WTC11 (cell line): ENCODE measurements at regions not wholly inside any gene's neighbourhood (a gene's known extent, or its start where the extent isn't known, plus 50 kb on each side); places are given as distances from the start of the nearest gene placed in this dataset.

ENCODE experiments used
- ATAC-seq: fragments of 200-7000 bp; cut with Tn5 transposase; 2 replicates; pipeline ENCODE4 v1.10.0; 2021; ENCODE audit warnings: mild to moderate bottlenecking, moderate library complexity
- CTCF ChIA-PET: fragments of 300-600 bp; sonication (Branson Sonifier 250); formaldehyde crosslinking; loops from one replicate; lab custom pipeline; 2021; ENCODE audit warnings: antibody characterized with exemption; lab: Charles Lee
- POLR2A ChIA-PET: fragments of 350-600 bp; sonication (Branson Sonifier 250); formaldehyde crosslinking; loops from one replicate; lab custom pipeline; 2021; ENCODE audit warnings: antibody characterized with exemption; lab: Charles Lee
- DNase-seq: peaks from one replicate; pipeline ENCODE4 v3.0.0; 2021; ENCODE audit warnings: low spot score
- H3K27ac Mint-ChIP-seq: 2 replicates; pipeline ENCODE4 v1.8.0; 2021; ENCODE audit warnings: mixed read lengths
- H3K27me3 Mint-ChIP-seq: 2 replicates; pipeline ENCODE4 v1.8.0; 2021; ENCODE audit warnings: low read depth, mild to moderate bottlenecking, moderate library complexity, mixed read lengths
- H3K36me3 Mint-ChIP-seq: 2 replicates; pipeline ENCODE4 v1.8.0; 2021; ENCODE audit warnings: mixed read lengths
- H3K4me1 Mint-ChIP-seq: 2 replicates; pipeline ENCODE4 v1.8.0; 2022; ENCODE audit warnings: mixed read lengths
- H3K4me3 Mint-ChIP-seq: 2 replicates; pipeline ENCODE4 v1.8.0; 2021; ENCODE audit warnings: mild to moderate bottlenecking, moderate library complexity, mixed read lengths
- H3K9me3 Mint-ChIP-seq: 2 replicates; pipeline ENCODE4 v1.8.0; 2021; ENCODE audit warnings: mixed read lengths
- CREB1 ChIP-seq: sonication (generic); formaldehyde crosslinking; IDR thresholded peaks from 2 replicates; pipeline ENCODE4 v1.8.0; 2023; ENCODE audit warnings: mild to moderate bottlenecking, missing genetic modification reagents
- ELF4 ChIP-seq: sonication (generic); formaldehyde crosslinking; IDR thresholded peaks from 2 replicates; pipeline ENCODE4 v1.8.1; 2022; ENCODE audit warnings: low read depth, mild to moderate bottlenecking, moderate library complexity, missing genetic modification reagents
- ESRRA ChIP-seq: sonication (generic); formaldehyde crosslinking; IDR thresholded peaks from 2 replicates; pipeline ENCODE4 v1.8.1; 2022; ENCODE audit warnings: mild to moderate bottlenecking, missing genetic modification reagents, borderline replicate concordance
- FOXJ3 ChIP-seq: sonication (generic); formaldehyde crosslinking; IDR thresholded peaks from 2 replicates; pipeline ENCODE4 v1.9.0; 2021; ENCODE audit warnings: missing genetic modification reagents, mild to moderate bottlenecking, borderline replicate concordance
- FOXP4 ChIP-seq: sonication (generic); formaldehyde crosslinking; IDR thresholded peaks from 2 replicates; pipeline ENCODE4 v1.8.0; 2022; ENCODE audit warnings: mild to moderate bottlenecking, missing genetic modification reagents
- GABPB1 ChIP-seq: sonication (generic); formaldehyde crosslinking; IDR thresholded peaks from 2 replicates; pipeline ENCODE4 v1.8.1; 2023; ENCODE audit warnings: mild to moderate bottlenecking, missing genetic modification reagents
- GRHL2 ChIP-seq: fragments of 250-450 bp; sonication (Bioruptor Pico); IDR thresholded peaks from 2 replicates; pipeline ENCODE4 v1.8.0; 2022; ENCODE audit warnings: mild to moderate bottlenecking, moderate library complexity; ENCODE audit not compliant: insufficient replicate concordance, severe bottlenecking
- JUN ChIP-seq: sonication (generic); formaldehyde crosslinking; IDR thresholded peaks from 2 replicates; pipeline ENCODE4 v1.8.0; 2023; ENCODE audit warnings: mild to moderate bottlenecking, missing genetic modification reagents
- KAT7 ChIP-seq: sonication (generic); formaldehyde crosslinking; IDR thresholded peaks from 2 replicates; pipeline ENCODE4 v1.8.1; 2023; ENCODE audit warnings: missing genetic modification reagents, mild to moderate bottlenecking, borderline replicate concordance
- NFE2L1 ChIP-seq: sonication (generic); formaldehyde crosslinking; IDR thresholded peaks from 2 replicates; pipeline ENCODE4 v1.8.1; 2023; ENCODE audit warnings: missing genetic modification reagents
- NFYB ChIP-seq: sonication (generic); formaldehyde crosslinking; conservative IDR thresholded peaks from 2 replicates; pipeline ENCODE4 v1.8.0; 2022; ENCODE audit warnings: low read depth, missing genetic modification reagents
- NR2C2 ChIP-seq: sonication (generic); formaldehyde crosslinking; IDR thresholded peaks from 2 replicates; pipeline ENCODE4 v1.8.0; 2022; ENCODE audit warnings: mild to moderate bottlenecking, missing genetic modification reagents
- NR3C1 ChIP-seq: sonication (generic); formaldehyde crosslinking; conservative IDR thresholded peaks from 2 replicates; pipeline ENCODE4 v1.8.1; 2023; ENCODE audit warnings: low read depth, mild to moderate bottlenecking, missing genetic modification reagents
- PRDM15 ChIP-seq: sonication (generic); formaldehyde crosslinking; IDR thresholded peaks from 2 replicates; pipeline ENCODE4 v1.8.0; 2022; ENCODE audit warnings: missing genetic modification reagents
- RELA ChIP-seq: sonication (generic); formaldehyde crosslinking; IDR thresholded peaks from 2 replicates; pipeline ENCODE4 v1.8.1; 2022; ENCODE audit warnings: missing genetic modification reagents, mild to moderate bottlenecking, borderline replicate concordance
- SMAD3 ChIP-seq: sonication (generic); formaldehyde crosslinking; IDR thresholded peaks from 2 replicates; pipeline ENCODE4 v1.8.0; 2022; ENCODE audit warnings: missing genetic modification reagents, mild to moderate bottlenecking, borderline replicate concordance
- ZBTB43 ChIP-seq: sonication (generic); formaldehyde crosslinking; IDR thresholded peaks from 2 replicates; pipeline ENCODE4 v1.8.1; 2023; ENCODE audit warnings: mild to moderate bottlenecking, missing genetic modification reagents
- ZNF219 ChIP-seq: sonication (generic); formaldehyde crosslinking; IDR thresholded peaks from 2 replicates; pipeline ENCODE4 v1.8.0; 2023; ENCODE audit warnings: missing genetic modification reagents, mild to moderate bottlenecking, borderline replicate concordance
- ZNF232 ChIP-seq: sonication (generic); formaldehyde crosslinking; IDR thresholded peaks from 2 replicates; pipeline ENCODE4 v1.8.0; 2022; ENCODE audit warnings: mild to moderate bottlenecking, missing genetic modification reagents
- ZNF263 ChIP-seq: sonication (generic); formaldehyde crosslinking; IDR thresholded peaks from 2 replicates; pipeline ENCODE4 v1.8.1; 2022; ENCODE audit warnings: low read depth, mild to moderate bottlenecking, moderate library complexity, missing genetic modification reagents
- ZNF423 ChIP-seq: fragments of 250-450 bp; sonication (Bioruptor Pico); IDR thresholded peaks from 2 replicates; pipeline ENCODE4 v2.1.2; 2022; ENCODE audit warnings: mild to moderate bottlenecking, moderate library complexity
- TF ChIP-seq, protein P1 (sequence below): fragments of 250-450 bp; sonication (Bioruptor Pico); IDR thresholded peaks from 2 replicates; pipeline ENCODE4 v2.1.2; 2022; ENCODE audit warnings: mild to moderate bottlenecking, moderate library complexity
- TF ChIP-seq, protein P2 (sequence below): sonication (generic); formaldehyde crosslinking; IDR thresholded peaks from 2 replicates; pipeline ENCODE4 v1.8.0; 2023; ENCODE audit warnings: mild to moderate bottlenecking, missing genetic modification reagents
- TF ChIP-seq, protein P3 (sequence below): fragments of 200-600 bp; IDR thresholded peaks from 2 replicates; pipeline ENCODE4 v1.8.0; 2022; ENCODE audit warnings: antibody characterized with exemption
- TF ChIP-seq, protein P4 (sequence below): fragments of 250-450 bp; sonication (Bioruptor Pico); IDR thresholded peaks from 2 replicates; pipeline ENCODE4 v1.9.0; 2021; ENCODE audit warnings: moderate library complexity, mild to moderate bottlenecking, inconsistent platforms, borderline replicate concordance

- H3K4me1 Mint-ChIP-seq: peaks cover 12% of the 10 kb centered on the region
- H3K27ac Mint-ChIP-seq: no peak overlapping the region
- POLR2A ChIA-PET: no interaction called here
These were observed 277.4 kb downstream of the ARL4A start for GRCh38 chr7:12964836-12965235.

DNA sequence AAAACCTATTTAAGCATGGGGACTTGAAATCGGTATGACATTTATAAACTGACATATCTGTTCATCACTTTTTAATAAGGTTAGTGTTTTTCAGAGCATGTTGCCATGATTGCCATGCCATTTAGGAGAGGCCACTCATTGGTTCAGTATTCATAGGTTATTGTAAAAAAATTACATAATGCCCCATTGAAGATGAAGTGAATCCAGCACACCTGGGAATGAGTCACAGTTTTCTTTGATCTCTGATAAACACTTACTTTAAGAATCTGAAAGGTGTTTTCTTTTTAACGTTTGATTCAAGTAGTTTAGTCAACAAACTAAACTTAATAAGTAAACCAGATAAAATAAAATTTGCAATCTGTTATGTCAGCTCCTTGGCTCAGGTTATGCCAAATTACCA lies 278.3 kb downstream of the ARL4A start:
- CTCF ChIA-PET: no interaction called here
- Mint-ChIP-seq H3K4me3 (no peak overlapping the region), H3K36me3 (no peaks in the 10 kb centered on the region), H3K27me3 (no peaks in the 10 kb centered on the region), H3K27ac (no peak overlapping the region), H3K9me3 (no peaks in the 10 kb centered on the region), H3K4me1 (peaks cover 12% of the 10 kb centered on the region)
- DNase-seq (no peak), ATAC-seq (no peak)
- POLR2A ChIA-PET: no interaction called here
- TF ChIP-seq ZNF232 (CRISPR knock-in tag): no peak
- TF ChIP-seq NFE2L1 (CRISPR knock-in tag): no peak
- no peak for TF ChIP-seq ESRRA (CRISPR knock-in tag)
- TF ChIP-seq, protein P1, sequence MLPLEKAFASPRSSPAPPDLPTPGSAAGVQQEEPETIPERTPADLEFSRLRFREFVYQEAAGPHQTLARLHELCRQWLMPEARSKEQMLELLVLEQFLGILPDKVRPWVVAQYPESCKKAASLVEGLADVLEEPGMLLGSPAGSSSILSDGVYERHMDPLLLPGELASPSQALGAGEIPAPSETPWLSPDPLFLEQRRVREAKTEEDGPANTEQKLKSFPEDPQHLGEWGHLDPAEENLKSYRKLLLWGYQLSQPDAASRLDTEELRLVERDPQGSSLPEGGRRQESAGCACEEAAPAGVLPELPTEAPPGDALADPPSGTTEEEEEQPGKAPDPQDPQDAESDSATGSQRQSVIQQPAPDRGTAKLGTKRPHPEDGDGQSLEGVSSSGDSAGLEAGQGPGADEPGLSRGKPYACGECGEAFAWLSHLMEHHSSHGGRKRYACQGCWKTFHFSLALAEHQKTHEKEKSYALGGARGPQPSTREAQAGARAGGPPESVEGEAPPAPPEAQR (CRISPR knock-in tag): no peak
- no peak for TF ChIP-seq ZNF219 (CRISPR knock-in tag)
- TF ChIP-seq RELA (CRISPR knock-in tag): no peak
- TF ChIP-seq NR2C2: no peak
- no peak for TF ChIP-seq KAT7
- TF ChIP-seq, protein P2, sequence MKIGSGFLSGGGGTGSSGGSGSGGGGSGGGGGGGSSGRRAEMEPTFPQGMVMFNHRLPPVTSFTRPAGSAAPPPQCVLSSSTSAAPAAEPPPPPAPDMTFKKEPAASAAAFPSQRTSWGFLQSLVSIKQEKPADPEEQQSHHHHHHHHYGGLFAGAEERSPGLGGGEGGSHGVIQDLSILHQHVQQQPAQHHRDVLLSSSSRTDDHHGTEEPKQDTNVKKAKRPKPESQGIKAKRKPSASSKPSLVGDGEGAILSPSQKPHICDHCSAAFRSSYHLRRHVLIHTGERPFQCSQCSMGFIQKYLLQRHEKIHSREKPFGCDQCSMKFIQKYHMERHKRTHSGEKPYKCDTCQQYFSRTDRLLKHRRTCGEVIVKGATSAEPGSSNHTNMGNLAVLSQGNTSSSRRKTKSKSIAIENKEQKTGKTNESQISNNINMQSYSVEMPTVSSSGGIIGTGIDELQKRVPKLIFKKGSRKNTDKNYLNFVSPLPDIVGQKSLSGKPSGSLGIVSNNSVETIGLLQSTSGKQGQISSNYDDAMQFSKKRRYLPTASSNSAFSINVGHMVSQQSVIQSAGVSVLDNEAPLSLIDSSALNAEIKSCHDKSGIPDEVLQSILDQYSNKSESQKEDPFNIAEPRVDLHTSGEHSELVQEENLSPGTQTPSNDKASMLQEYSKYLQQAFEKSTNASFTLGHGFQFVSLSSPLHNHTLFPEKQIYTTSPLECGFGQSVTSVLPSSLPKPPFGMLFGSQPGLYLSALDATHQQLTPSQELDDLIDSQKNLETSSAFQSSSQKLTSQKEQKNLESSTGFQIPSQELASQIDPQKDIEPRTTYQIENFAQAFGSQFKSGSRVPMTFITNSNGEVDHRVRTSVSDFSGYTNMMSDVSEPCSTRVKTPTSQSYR: no peak
- no peak for TF ChIP-seq PRDM15 (CRISPR knock-in tag)
- no peak for TF ChIP-seq GRHL2 (CRISPR knock-in tag)
- no peak for TF ChIP-seq FOXP4 (CRISPR knock-in tag)
- no peak for TF ChIP-seq ZNF423
- TF ChIP-seq, protein P3, sequence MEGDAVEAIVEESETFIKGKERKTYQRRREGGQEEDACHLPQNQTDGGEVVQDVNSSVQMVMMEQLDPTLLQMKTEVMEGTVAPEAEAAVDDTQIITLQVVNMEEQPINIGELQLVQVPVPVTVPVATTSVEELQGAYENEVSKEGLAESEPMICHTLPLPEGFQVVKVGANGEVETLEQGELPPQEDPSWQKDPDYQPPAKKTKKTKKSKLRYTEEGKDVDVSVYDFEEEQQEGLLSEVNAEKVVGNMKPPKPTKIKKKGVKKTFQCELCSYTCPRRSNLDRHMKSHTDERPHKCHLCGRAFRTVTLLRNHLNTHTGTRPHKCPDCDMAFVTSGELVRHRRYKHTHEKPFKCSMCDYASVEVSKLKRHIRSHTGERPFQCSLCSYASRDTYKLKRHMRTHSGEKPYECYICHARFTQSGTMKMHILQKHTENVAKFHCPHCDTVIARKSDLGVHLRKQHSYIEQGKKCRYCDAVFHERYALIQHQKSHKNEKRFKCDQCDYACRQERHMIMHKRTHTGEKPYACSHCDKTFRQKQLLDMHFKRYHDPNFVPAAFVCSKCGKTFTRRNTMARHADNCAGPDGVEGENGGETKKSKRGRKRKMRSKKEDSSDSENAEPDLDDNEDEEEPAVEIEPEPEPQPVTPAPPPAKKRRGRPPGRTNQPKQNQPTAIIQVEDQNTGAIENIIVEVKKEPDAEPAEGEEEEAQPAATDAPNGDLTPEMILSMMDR: no peak
- no peak for TF ChIP-seq GABPB1 (CRISPR knock-in tag)

More at GRCh38 chr7:12964836-12965235, 277.4 kb downstream of the ARL4A start:
- H3K36me3 Mint-ChIP-seq: no peaks in the 10 kb centered on the region
- no peaks in the 10 kb centered on the region for H3K9me3 Mint-ChIP-seq
- no peak for ATAC-seq
- H3K4me3 Mint-ChIP-seq: no peak overlapping the region
- no peaks in the 10 kb centered on the region for H3K27me3 Mint-ChIP-seq
- CTCF ChIA-PET: no interaction called here
- TF ChIP-seq ZBTB43 (CRISPR knock-in tag) (no peak), ELF4 (CRISPR knock-in tag) (no peak), ZNF263 (CRISPR knock-in tag) (no peak), FOXJ3 (CRISPR knock-in tag) (no peak), SMAD3 (CRISPR knock-in tag) (no peak), NR3C1 (CRISPR knock-in tag) (no peak), CREB1 (no peak), JUN (no peak), KAT7 (no peak), ESRRA (CRISPR knock-in tag) (no peak), NFYB (CRISPR knock-in tag) (no peak)
- TF ChIP-seq, protein P4, sequence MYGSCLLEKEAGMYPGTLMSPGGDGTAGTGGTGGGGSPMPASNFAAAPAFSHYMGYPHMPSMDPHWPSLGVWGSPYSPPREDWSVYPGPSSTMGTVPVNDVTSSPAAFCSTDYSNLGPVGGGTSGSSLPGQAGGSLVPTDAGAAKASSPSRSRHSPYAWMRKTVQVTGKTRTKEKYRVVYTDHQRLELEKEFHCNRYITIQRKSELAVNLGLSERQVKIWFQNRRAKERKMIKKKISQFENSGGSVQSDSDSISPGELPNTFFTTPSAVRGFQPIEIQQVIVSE (CRISPR knock-in tag): no peak
- TF ChIP-seq, all 79 proteins: peak for 0
- DNase-seq: no peak
